HL-60 (cell line): ENCODE measurements at regions not wholly inside any gene's neighbourhood (a gene's known extent, or its start where the extent isn't known, plus 50 kb on each side); places are given as distances from the start of the nearest gene placed in this dataset.

Source experiments
- CTCF ChIP-seq: IDR thresholded peaks from one replicate; pipeline ENCODE4 v1.5.1; 2011; ENCODE audit warnings: low read length, control low read depth, inconsistent platforms; ENCODE audit not compliant: insufficient read depth
- GABPA ChIP-seq: IDR thresholded peaks from 2 replicates; pipeline ENCODE4 v1.6.1; 2012; ENCODE audit warnings: low read depth
- POLR2AphosphoS5 ChIP-seq: IDR thresholded peaks from 2 replicates; pipeline ENCODE4 v1.6.1; 2012; ENCODE audit warnings: low read depth
- TF ChIP-seq, protein P1 (sequence below): IDR thresholded peaks from 2 replicates; pipeline ENCODE4 v1.6.1; 2012; ENCODE audit warnings: low read depth; ENCODE audit not compliant: insufficient replicate concordance

GRCh38 chr6:169098116-169098515 is 155.5 kb downstream of the THBS2 start:
- TF ChIP-seq CTCF (no peak), GABPA (no peak), POLR2AphosphoS5 (no peak)
- TF ChIP-seq, protein P1, sequence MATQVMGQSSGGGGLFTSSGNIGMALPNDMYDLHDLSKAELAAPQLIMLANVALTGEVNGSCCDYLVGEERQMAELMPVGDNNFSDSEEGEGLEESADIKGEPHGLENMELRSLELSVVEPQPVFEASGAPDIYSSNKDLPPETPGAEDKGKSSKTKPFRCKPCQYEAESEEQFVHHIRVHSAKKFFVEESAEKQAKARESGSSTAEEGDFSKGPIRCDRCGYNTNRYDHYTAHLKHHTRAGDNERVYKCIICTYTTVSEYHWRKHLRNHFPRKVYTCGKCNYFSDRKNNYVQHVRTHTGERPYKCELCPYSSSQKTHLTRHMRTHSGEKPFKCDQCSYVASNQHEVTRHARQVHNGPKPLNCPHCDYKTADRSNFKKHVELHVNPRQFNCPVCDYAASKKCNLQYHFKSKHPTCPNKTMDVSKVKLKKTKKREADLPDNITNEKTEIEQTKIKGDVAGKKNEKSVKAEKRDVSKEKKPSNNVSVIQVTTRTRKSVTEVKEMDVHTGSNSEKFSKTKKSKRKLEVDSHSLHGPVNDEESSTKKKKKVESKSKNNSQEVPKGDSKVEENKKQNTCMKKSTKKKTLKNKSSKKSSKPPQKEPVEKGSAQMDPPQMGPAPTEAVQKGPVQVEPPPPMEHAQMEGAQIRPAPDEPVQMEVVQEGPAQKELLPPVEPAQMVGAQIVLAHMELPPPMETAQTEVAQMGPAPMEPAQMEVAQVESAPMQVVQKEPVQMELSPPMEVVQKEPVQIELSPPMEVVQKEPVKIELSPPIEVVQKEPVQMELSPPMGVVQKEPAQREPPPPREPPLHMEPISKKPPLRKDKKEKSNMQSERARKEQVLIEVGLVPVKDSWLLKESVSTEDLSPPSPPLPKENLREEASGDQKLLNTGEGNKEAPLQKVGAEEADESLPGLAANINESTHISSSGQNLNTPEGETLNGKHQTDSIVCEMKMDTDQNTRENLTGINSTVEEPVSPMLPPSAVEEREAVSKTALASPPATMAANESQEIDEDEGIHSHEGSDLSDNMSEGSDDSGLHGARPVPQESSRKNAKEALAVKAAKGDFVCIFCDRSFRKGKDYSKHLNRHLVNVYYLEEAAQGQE: no peak
